Keratinocyte (primary cell): ENCODE measurements at regions not wholly inside any gene's neighbourhood (a gene's known extent, or its start where the extent isn't known, plus 50 kb on each side); places are given as distances from the start of the nearest gene placed in this dataset.

Experiments
- DNase-seq: peaks from one replicate; pipeline ENCODE4 v3.0.0-alpha.2; 2011; ENCODE audit warnings: low read depth, missing footprints, low spot score
- FAIRE-seq: peaks from 2 replicates; lab custom pipeline; 2011; peaks lifted over from hg19 to GRCh38; lab: Jason Lieb, UNC
- H2AFZ ChIP-seq: 2 replicates; pipeline ENCODE4 v1.6.0; 2012; ENCODE audit warnings: low read length, control low read depth, inconsistent platforms; ENCODE audit not compliant: control insufficient read depth
- H3K27ac ChIP-seq: 2 replicates; pipeline ENCODE4 v1.5.1; 2011; ENCODE audit warnings: low read length; ENCODE audit not compliant: control insufficient read depth, insufficient read depth
- H3K27me3 ChIP-seq: 3 replicates; pipeline ENCODE4 v1.6.0; 2011; ENCODE audit warnings: low read length; ENCODE audit not compliant: control insufficient read depth, insufficient read depth; ENCODE audit errors: extremely low read depth
- H3K36me3 ChIP-seq, 2 experiments: 2 replicates in 1 of 2; 3 replicates in 1 of 2; pipeline ENCODE4 v1.5.1; 2011; ENCODE audit warnings: low read length in 2 of 2, mild to moderate bottlenecking in 1 of 2; ENCODE audit not compliant: control insufficient read depth in 2 of 2, insufficient read depth in 2 of 2; ENCODE audit errors: extremely low read depth in 1 of 2
- H3K4me1 ChIP-seq: 3 replicates; pipeline ENCODE4 v1.5.1; 2011; ENCODE audit warnings: low read length; ENCODE audit not compliant: control insufficient read depth, insufficient read depth; ENCODE audit errors: extremely low read depth
- H3K4me2 ChIP-seq: 3 replicates; pipeline ENCODE4 v1.6.0; 2011; ENCODE audit warnings: low read depth, low read length; ENCODE audit not compliant: control insufficient read depth, insufficient read depth; ENCODE audit errors: extremely low read depth
- H3K4me3 ChIP-seq, 3 experiments: fragments of 200-600 bp in 1 of 3; sonication (generic) in 1 of 3; 2 replicates in 2 of 3; 3 replicates in 1 of 3; pipeline ENCODE4 v1.5.1; 2011 to 2016; ENCODE audit warnings: low read length in 3 of 3, mild to moderate bottlenecking in 3 of 3, control low read depth in 2 of 3, inconsistent platforms in 1 of 3, low read depth in 1 of 3, mixed read lengths in 1 of 3, mixed run types in 1 of 3, moderate library complexity in 1 of 3; ENCODE audit not compliant: control insufficient read depth in 2 of 3, insufficient read depth in 2 of 3; ENCODE audit errors: extremely low read depth in 1 of 3
- H3K79me2 ChIP-seq: 2 replicates; pipeline ENCODE4 v1.6.0; 2012; ENCODE audit warnings: low read length; ENCODE audit not compliant: control insufficient read depth, insufficient read depth
- H3K9ac ChIP-seq: 3 replicates; pipeline ENCODE4 v1.6.0; 2011; ENCODE audit warnings: low read length; ENCODE audit not compliant: control insufficient read depth, insufficient read depth; ENCODE audit errors: extremely low read depth
- H3K9me1 ChIP-seq: 3 replicates; pipeline ENCODE4 v1.6.0; 2011; ENCODE audit warnings: low read length; ENCODE audit not compliant: control insufficient read depth, insufficient read depth; ENCODE audit errors: extremely low read depth
- H3K9me3 ChIP-seq: 2 replicates; pipeline ENCODE4 v1.5.1; 2012; ENCODE audit warnings: low read depth, low read length; ENCODE audit not compliant: control insufficient read depth
- H4K20me1 ChIP-seq: 3 replicates; pipeline ENCODE4 v1.6.0; 2011; ENCODE audit warnings: low read length; ENCODE audit not compliant: control insufficient read depth, insufficient read depth; ENCODE audit errors: extremely low read depth
- EZH2 ChIP-seq: IDR thresholded peaks from one replicate; pipeline ENCODE4 v1.6.1; 2012; ENCODE audit warnings: inconsistent platforms, mild to moderate bottlenecking, low read length, moderate library complexity
- dilution Hi-C: fragments of 300-500 bp; cut with MboI; formaldehyde crosslinking; loops from one replicate; pipeline ENCODE4 v1.7.0; 2020; ENCODE audit warnings: low sequenced_read_pairs; ENCODE audit not compliant: extremely low pct_ligation_motif_present
- TF ChIP-seq, protein P1 (sequence below), 3 experiments: IDR thresholded peaks in 1 of 3; conservative IDR thresholded peaks in 1 of 3; optimal IDR thresholded peaks in 1 of 3; 2 replicates in 2 of 3; 3 replicates in 1 of 3; pipeline versions ENCODE3 to v1.5.1; 2011; ENCODE audit warnings: low read length in 3 of 3, mild to moderate bottlenecking in 3 of 3, moderate library complexity in 2 of 3, control low read depth in 1 of 3, inconsistent platforms in 1 of 3; ENCODE audit not compliant: insufficient read depth in 2 of 3; ENCODE audit errors: extremely low read depth in 1 of 3

- Histone ChIP-seq H2AFZ (no peak overlapping the region), H3K9me1 (no peaks in the 10 kb centered on the region), H3K4me3 (no peak overlapping the region), H3K27ac (no peak overlapping the region), H3K79me2 (no peaks in the 10 kb centered on the region), H3K36me3 (no peaks in the 10 kb centered on the region), H3K4me2 (no peak overlapping the region), H3K9ac (no peak overlapping the region), H3K9me3 (no peaks in the 10 kb centered on the region), H3K4me1 (peaks cover 10% of the 10 kb centered on the region), H3K27me3 (no peaks in the 10 kb centered on the region), H4K20me1 (no peaks in the 10 kb centered on the region)
- dilution Hi-C loops: no loop called here
- no peak for FAIRE-seq
- no peak for TF ChIP-seq EZH2
- TF ChIP-seq, protein P1, sequence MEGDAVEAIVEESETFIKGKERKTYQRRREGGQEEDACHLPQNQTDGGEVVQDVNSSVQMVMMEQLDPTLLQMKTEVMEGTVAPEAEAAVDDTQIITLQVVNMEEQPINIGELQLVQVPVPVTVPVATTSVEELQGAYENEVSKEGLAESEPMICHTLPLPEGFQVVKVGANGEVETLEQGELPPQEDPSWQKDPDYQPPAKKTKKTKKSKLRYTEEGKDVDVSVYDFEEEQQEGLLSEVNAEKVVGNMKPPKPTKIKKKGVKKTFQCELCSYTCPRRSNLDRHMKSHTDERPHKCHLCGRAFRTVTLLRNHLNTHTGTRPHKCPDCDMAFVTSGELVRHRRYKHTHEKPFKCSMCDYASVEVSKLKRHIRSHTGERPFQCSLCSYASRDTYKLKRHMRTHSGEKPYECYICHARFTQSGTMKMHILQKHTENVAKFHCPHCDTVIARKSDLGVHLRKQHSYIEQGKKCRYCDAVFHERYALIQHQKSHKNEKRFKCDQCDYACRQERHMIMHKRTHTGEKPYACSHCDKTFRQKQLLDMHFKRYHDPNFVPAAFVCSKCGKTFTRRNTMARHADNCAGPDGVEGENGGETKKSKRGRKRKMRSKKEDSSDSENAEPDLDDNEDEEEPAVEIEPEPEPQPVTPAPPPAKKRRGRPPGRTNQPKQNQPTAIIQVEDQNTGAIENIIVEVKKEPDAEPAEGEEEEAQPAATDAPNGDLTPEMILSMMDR (optimal IDR thresholded peaks at IDR 0.05 in 1 of 3, IDR thresholded peaks at IDR 0.05 in 1 of 3, conservative IDR thresholded peaks at IDR 0.05 in 1 of 3; ENCODE audit: extremely low read depth in 1 of 3, insufficient read depth in 2 of 3, low read length in 3 of 3): no peak
- DNase-seq: no peak
These were observed 271.8 kb downstream of the AEBP2 start for GRCh38 chr12:19710811-19711793.

- no peak overlapping the region for H3K4me2 ChIP-seq
- no peaks in the 10 kb centered on the region for H3K9me1 ChIP-seq
- no peak overlapping the region for H3K9ac ChIP-seq
- dilution Hi-C loops: no loop called here
- FAIRE-seq (peak; percentile 51), DNase-seq (no peak)
- no peak overlapping the region for H3K27ac ChIP-seq
- H3K36me3 ChIP-seq: no peaks in the 10 kb centered on the region
- H2AFZ ChIP-seq: no peak overlapping the region
- H3K9me3 ChIP-seq: no peaks in the 10 kb centered on the region
- H3K79me2 ChIP-seq: no peaks in the 10 kb centered on the region
- H3K4me1 ChIP-seq: peaks cover 10% of the 10 kb centered on the region
- no peaks in the 10 kb centered on the region for H4K20me1 ChIP-seq
- TF ChIP-seq, protein P1 (optimal IDR thresholded peaks at IDR 0.05 in 1 of 3, IDR thresholded peaks at IDR 0.05 in 1 of 3, conservative IDR thresholded peaks at IDR 0.05 in 1 of 3; ENCODE audit: extremely low read depth in 1 of 3, insufficient read depth in 2 of 3, low read length in 3 of 3): no peak
- no peak for TF ChIP-seq EZH2
- no peak overlapping the region for H3K4me3 ChIP-seq
- H3K27me3 ChIP-seq: no peaks in the 10 kb centered on the region
These were observed 272.7 kb downstream of the AEBP2 start for GRCh38 chr12:19712041-19712440.
